ENCODE measurements at regions not wholly inside any gene's neighbourhood (a gene's known extent, or its start where the extent isn't known, plus 50 kb on each side); places are given as distances from the start of the nearest gene placed in this dataset.
A peak's percentile ranks its signal among the peaks of the same experiment; 100 is the strongest.

- Mint-ChIP-seq H3K36me3 (ENCODE audit: low read depth) (no peaks in the 10 kb centered on the region), H3K4me3 (no peak overlapping the region), H3K27ac (no peak overlapping the region), H3K4me1 (no peaks in the 10 kb centered on the region), H3K9me3 (peaks cover 4% of the 10 kb centered on the region; the same call in 1 of the 3 replicates), H3K27me3 (ENCODE audit: insufficient read depth, low read depth, poor library complexity) (peaks cover 1% of the 10 kb centered on the region)
- no peaks in the 10 kb centered on the region for H3K79me2 ChIP-seq (replicated peaks; ENCODE audit: insufficient read depth)
- H3K4me3 ChIP-seq = no peak overlapping the region
- no peak overlapping the region for H3K4me2 ChIP-seq
- H3K4me1 ChIP-seq (ENCODE audit: insufficient read depth) = peaks cover 4% of the 10 kb centered on the region; the same call in 1 of the 2 replicates
- H2AFZ ChIP-seq = no peak overlapping the region
- no peaks in the 10 kb centered on the region for H3K27me3 ChIP-seq (ENCODE audit: insufficient read depth)
- H3K27ac ChIP-seq (ENCODE audit: low read depth) = no peak overlapping the region
- no peaks in the 10 kb centered on the region for H3K9me2 ChIP-seq (ENCODE audit: insufficient read depth)
- no peaks in the 10 kb centered on the region for H3K36me3 ChIP-seq (ENCODE audit: insufficient read depth)
- H4K20me1 ChIP-seq (replicated peaks; ENCODE audit: insufficient read depth) = no peaks in the 10 kb centered on the region
- H3F3A ChIP-seq (replicated peaks; ENCODE audit: low read depth) = no peaks in the 10 kb centered on the region
- DNase-seq (ENCODE audit: low spot score) (peak; percentile 6), ATAC-seq (no peak; the same call in 2 of the 3 replicates)
- TF ChIP-seq ZNF114 (CRISPR knock-in tag; IDR thresholded peaks at IDR 0.05) (no peak), JUNB (IDR thresholded peaks at IDR 0.05; ENCODE audit: unreplicated experiment) (no peak), NANOG (IDR thresholded peaks at IDR 0.05; ENCODE audit: borderline replicate concordance) (no peak), POLR2AphosphoS5 (IDR thresholded peaks at IDR 0.05; ENCODE audit: low read depth) (no peak), EZH2 (IDR thresholded peaks at IDR 0.05; ENCODE audit: low read depth, unreplicated experiment) (no peak), CREB1 (CRISPR knock-in tag; IDR thresholded peaks at IDR 0.05; ENCODE audit: low read depth) (no peak), CTCF (conservative IDR thresholded peaks at IDR 0.05; ENCODE audit: low read depth in 2 of 2) (no peak), ZNF331 (CRISPR knock-in tag; IDR thresholded peaks at IDR 0.05; ENCODE audit: low read depth) (no peak)
Observed at GRCh38 chr4:106816496-106816895, 219.6 kb downstream of the DKK2 start.

- Histone ChIP-seq H3K36me3 (ENCODE audit: insufficient read depth) (no peaks in the 10 kb centered on the region), H3K4me1 (ENCODE audit: insufficient read depth) (no peaks in the 10 kb centered on the region), H3K4me2 (no peak overlapping the region), H3K4me3 (no peak overlapping the region), H2AFZ (no peak overlapping the region), H3K79me2 (replicated peaks; ENCODE audit: insufficient read depth) (no peaks in the 10 kb centered on the region), H3K9me2 (ENCODE audit: insufficient read depth) (no peaks in the 10 kb centered on the region), H3K27me3 (ENCODE audit: insufficient read depth) (no peaks in the 10 kb centered on the region), H4K20me1 (replicated peaks; ENCODE audit: insufficient read depth) (no peaks in the 10 kb centered on the region), H3K27ac (ENCODE audit: low read depth) (no peak overlapping the region), H3F3A (replicated peaks; ENCODE audit: low read depth) (no peaks in the 10 kb centered on the region)
- H3K4me1 Mint-ChIP-seq = no peaks in the 10 kb centered on the region
- H3K36me3 Mint-ChIP-seq (ENCODE audit: low read depth) = no peaks in the 10 kb centered on the region
- H3K4me3 Mint-ChIP-seq = no peak overlapping the region
- no peaks in the 10 kb centered on the region for H3K9me3 Mint-ChIP-seq
- peaks cover 2% of the 10 kb centered on the region for H3K27me3 Mint-ChIP-seq (ENCODE audit: insufficient read depth, low read depth, poor library complexity)
- no peak for ATAC-seq
- no peak for DNase-seq (ENCODE audit: low spot score)
- H3K27ac Mint-ChIP-seq = no peak overlapping the region
- no peak for TF ChIP-seq EZH2 (IDR thresholded peaks at IDR 0.05; ENCODE audit: low read depth, unreplicated experiment)
- no peak for TF ChIP-seq CREB1 (CRISPR knock-in tag; IDR thresholded peaks at IDR 0.05; ENCODE audit: low read depth)
- no peak for TF ChIP-seq ZNF114 (CRISPR knock-in tag; IDR thresholded peaks at IDR 0.05)
- TF ChIP-seq EZH2phosphoT487 (IDR thresholded peaks at IDR 0.05; ENCODE audit: unreplicated experiment) = no peak
- no peak for TF ChIP-seq CTCF (conservative IDR thresholded peaks at IDR 0.05; ENCODE audit: low read depth in 2 of 2)
- TF ChIP-seq POLR2AphosphoS5 (IDR thresholded peaks at IDR 0.05; ENCODE audit: low read depth) = no peak
- no peak for TF ChIP-seq STAT1 (IDR thresholded peaks at IDR 0.05; ENCODE audit: unreplicated experiment)
- TF ChIP-seq JUNB (IDR thresholded peaks at IDR 0.05; ENCODE audit: unreplicated experiment) = no peak
- TF ChIP-seq ZNF462 (CRISPR knock-in tag; IDR thresholded peaks at IDR 0.05) = no peak
Observed at GRCh38 chr4:106810122-106810521, 226.0 kb downstream of the DKK2 start.

Measured in GM23338 (cell line).